B cell (primary cell): ENCODE measurements at regions not wholly inside any gene's neighbourhood (a gene's known extent, or its start where the extent isn't known, plus 50 kb on each side); places are given as distances from the start of the nearest gene placed in this dataset.

ENCODE experiments used
- CTCF ChIP-seq: fragments of 200-600 bp; IDR thresholded peaks from one replicate; pipeline ENCODE4 v1.8.0; 2022; ENCODE audit warnings: antibody characterized with exemption, mild to moderate bottlenecking
- EZH2 ChIP-seq: IDR thresholded peaks from 2 replicates; pipeline ENCODE4 v1.6.1; 2012; ENCODE audit warnings: borderline replicate concordance, low read depth, mild to moderate bottlenecking, moderate library complexity, low read length; ENCODE audit not compliant: insufficient read depth, poor library complexity, severe bottlenecking

GRCh38 chr7:40799-41750 lies 151.3 kb upstream of the FAM20C start:
- no peak for TF ChIP-seq CTCF
- no peak for TF ChIP-seq EZH2
